HCT116 (cell line): ENCODE measurements at regions not wholly inside any gene's neighbourhood (a gene's known extent, or its start where the extent isn't known, plus 50 kb on each side); places are given as distances from the start of the nearest gene placed in this dataset.

Source experiments
- ATAC-seq: fragments of 200-7000 bp; cut with Tn5 transposase; 2 replicates; pipeline ENCODE4 v1.9.1; 2020; ENCODE audit warnings: mild to moderate bottlenecking, moderate library complexity
- BruUV-seq: library from RNA; stranded (reverse); fragments of 400-500 nt; replicated peaks from 2 replicates; lab custom pipeline; 2021; lab: Mats Ljungman, UMichigan
- CTCF ChIA-PET: fragments of 300-600 bp; sonication (Branson Sonifier 250); formaldehyde crosslinking; loops from one replicate; lab custom pipeline; 2021; ENCODE audit warnings: antibody characterized with exemption; lab: Charles Lee
- POLR2A ChIA-PET: fragments of 300-600, 350-600 bp; sonication (Branson Sonifier 250); formaldehyde crosslinking; loops from one replicate; lab custom pipeline; 2021; ENCODE audit warnings: antibody characterized with exemption; lab: Charles Lee
- RAD21 ChIA-PET, 2 experiments: fragments of 300-600 bp; sonication (Branson Sonifier 250); formaldehyde crosslinking; loops; one replicate each; lab custom pipeline; 2023; ENCODE audit warnings: low total read pairs in 2 of 2; ENCODE audit not compliant: uncharacterized antibody in 2 of 2, unreplicated experiment in 2 of 2, low non-redundant PET in 1 of 2; lab: Charles Lee
- DNase-seq: peaks from one replicate; pipeline ENCODE4 v3.0.0-alpha.2; 2010; ENCODE audit warnings: low read depth, low spot score
- H2AFZ ChIP-seq: fragments of 200-600 bp; shearing (Covaris generic), sonication (generic); 2 replicates; pipeline ENCODE4 v1.6.1; 2017; ENCODE audit warnings: low read depth, mixed run types, mixed read lengths, antibody characterized with exemption, low read length; ENCODE audit not compliant: poor library complexity, severe bottlenecking
- H3K27ac ChIP-seq: 2 replicates; pipeline ENCODE4 v1.5.1; 2012; ENCODE audit warnings: low read depth, low read length
- H3K27me3 ChIP-seq: fragments of 200-600 bp; sonication (generic); 2 replicates; pipeline ENCODE4 v1.6.1; 2016; ENCODE audit warnings: mixed run types, low read length, mixed read lengths; ENCODE audit not compliant: insufficient read depth
- H3K36me3 ChIP-seq, 2 experiments: fragments of 200-500 bp in 1 of 2; fragments of 200-600 bp in 1 of 2; sonication (Bioruptor generic) in 1 of 2; sonication (generic) in 1 of 2; 2 replicates each; pipeline versions ENCODE4 v1.5.1 to v1.6.1; 2014 to 2016; ENCODE audit warnings: low read length in 2 of 2, inconsistent platforms in 1 of 2, mixed read lengths in 1 of 2, mixed run types in 1 of 2; ENCODE audit not compliant: insufficient read depth in 2 of 2, control insufficient read depth in 1 of 2
- H3K4me1 ChIP-seq, 2 experiments: fragments of 200-600 bp in 1 of 2; sonication (generic) in 1 of 2; 2 replicates each; pipeline versions ENCODE4 v1.5.1 to v1.6.1; 2012 to 2017; ENCODE audit warnings: low read length in 2 of 2, inconsistent platforms in 1 of 2, mild to moderate bottlenecking in 1 of 2, mixed read lengths in 1 of 2, mixed run types in 1 of 2, moderate library complexity in 1 of 2; ENCODE audit not compliant: insufficient read depth in 2 of 2, control insufficient read depth in 1 of 2
- H3K4me2 ChIP-seq: fragments of 200-600 bp; sonication (generic); 2 replicates; pipeline ENCODE4 v1.6.1; 2017; ENCODE audit warnings: mixed run types, low read length, mixed read lengths
- H3K4me3 ChIP-seq, 2 experiments: fragments of 200-600 bp in 1 of 2; sonication (generic) in 1 of 2; replicated peaks in 1 of 2; 2 replicates each; pipeline ENCODE4 v1.5.1; 2011 to 2016; ENCODE audit warnings: low read length in 2 of 2, control low read depth in 1 of 2, low read depth in 1 of 2, mild to moderate bottlenecking in 1 of 2, mixed read lengths in 1 of 2, mixed run types in 1 of 2
- H3K79me2 ChIP-seq: fragments of 200-600 bp; sonication (generic); 2 replicates; pipeline ENCODE4 v1.6.1; 2017; ENCODE audit warnings: mild to moderate bottlenecking, mixed run types, low read length, moderate library complexity, mixed read lengths; ENCODE audit not compliant: insufficient read depth
- H3K9ac ChIP-seq: fragments of 200-600 bp; sonication (generic); 2 replicates; pipeline ENCODE4 v1.6.1; 2016; ENCODE audit warnings: low read length, mixed read lengths
- H3K9me2 ChIP-seq: fragments of 200-600 bp; sonication (generic), shearing (Covaris generic); 2 replicates; pipeline ENCODE4 v1.6.1; 2017; ENCODE audit warnings: mixed run types, mild to moderate bottlenecking, moderate library complexity; ENCODE audit not compliant: insufficient read depth
- H3K9me3 ChIP-seq, 2 experiments: fragments of 200-500 bp in 1 of 2; fragments of 200-600 bp in 1 of 2; sonication (Bioruptor generic) in 1 of 2; sonication (generic) in 1 of 2; 2 replicates each; pipeline ENCODE4 v1.6.1; 2014 to 2017; ENCODE audit warnings: low read length in 2 of 2, mixed read lengths in 2 of 2, inconsistent platforms in 1 of 2, low read depth in 1 of 2, mild to moderate bottlenecking in 1 of 2, mixed run types in 1 of 2, moderate library complexity in 1 of 2; ENCODE audit not compliant: control insufficient read depth in 1 of 2, insufficient read depth in 1 of 2
- H4K20me1 ChIP-seq: fragments of 200-600 bp; sonication (generic), shearing (Covaris generic); 2 replicates; pipeline ENCODE4 v1.6.1; 2017; ENCODE audit warnings: mixed run types, mild to moderate bottlenecking, moderate library complexity; ENCODE audit not compliant: insufficient read depth
- EGR1 ChIP-seq: IDR thresholded peaks from 2 replicates; pipeline ENCODE4 v1.6.1; 2012; ENCODE audit warnings: low read depth
- FOSL1 ChIP-seq: IDR thresholded peaks from 2 replicates; pipeline ENCODE4 v1.6.1; 2012; ENCODE audit warnings: low read depth
- JUND ChIP-seq: IDR thresholded peaks from 2 replicates; pipeline ENCODE4 v1.6.1; 2012
- POLR2A ChIP-seq: IDR thresholded peaks from 2 replicates; pipeline ENCODE4 v1.7.0; 2011; ENCODE audit warnings: borderline replicate concordance; ENCODE audit not compliant: insufficient read depth, insufficient read length; ENCODE audit errors: extremely low read depth
- POLR2AphosphoS5 ChIP-seq: IDR thresholded peaks from 2 replicates; pipeline ENCODE4 v1.6.1; 2011; ENCODE audit warnings: mild to moderate bottlenecking, low read depth, low read length, moderate library complexity
- SIN3A ChIP-seq: IDR thresholded peaks from 2 replicates; pipeline ENCODE4 v1.6.1; 2012; ENCODE audit warnings: low read depth
- SP1 ChIP-seq: IDR thresholded peaks from 2 replicates; pipeline ENCODE4 v1.6.1; 2012; ENCODE audit warnings: low read depth
- SRF ChIP-seq: IDR thresholded peaks from 2 replicates; pipeline ENCODE4 v1.6.1; 2012; ENCODE audit warnings: low read depth
- YY1 ChIP-seq: IDR thresholded peaks from 2 replicates; pipeline ENCODE4 v1.6.1; 2011; ENCODE audit warnings: low read length, low read depth, moderate library complexity, mild to moderate bottlenecking; ENCODE audit not compliant: insufficient replicate concordance; ENCODE audit errors: extremely low read depth
- ZFX ChIP-seq: fragments of 450-650 bp; IDR thresholded peaks from 2 replicates; pipeline ENCODE4 v1.6.1; 2017
- intact Hi-C: fragments of 100-400 bp; cut with micrococcal nuclease; formaldehyde crosslinking; loops from 2 replicates; pipeline ENCODE4 v1.10.0; 2022
- TF ChIP-seq, protein P1 (sequence below): IDR thresholded peaks from 2 replicates; pipeline ENCODE4 v1.6.1; 2012
- TF ChIP-seq, protein P2 (sequence below): IDR thresholded peaks from 2 replicates; pipeline ENCODE4 v1.6.1; 2012
- TF ChIP-seq, protein P3 (sequence below), 3 experiments: fragments of 200-600 bp in 1 of 3; sonication (generic) in 1 of 3; IDR thresholded peaks in 2 of 3; conservative IDR thresholded peaks in 1 of 3; 2 replicates each; pipeline ENCODE4 v1.5.1; 2012 to 2017; ENCODE audit warnings: low read depth in 2 of 3, low read length in 2 of 3, antibody characterized with exemption in 1 of 3, borderline replicate concordance in 1 of 3, control low read depth in 1 of 3, mild to moderate bottlenecking in 1 of 3, mixed read lengths in 1 of 3, mixed run types in 1 of 3, moderate library complexity in 1 of 3; ENCODE audit not compliant: insufficient read depth in 1 of 3

DNA sequence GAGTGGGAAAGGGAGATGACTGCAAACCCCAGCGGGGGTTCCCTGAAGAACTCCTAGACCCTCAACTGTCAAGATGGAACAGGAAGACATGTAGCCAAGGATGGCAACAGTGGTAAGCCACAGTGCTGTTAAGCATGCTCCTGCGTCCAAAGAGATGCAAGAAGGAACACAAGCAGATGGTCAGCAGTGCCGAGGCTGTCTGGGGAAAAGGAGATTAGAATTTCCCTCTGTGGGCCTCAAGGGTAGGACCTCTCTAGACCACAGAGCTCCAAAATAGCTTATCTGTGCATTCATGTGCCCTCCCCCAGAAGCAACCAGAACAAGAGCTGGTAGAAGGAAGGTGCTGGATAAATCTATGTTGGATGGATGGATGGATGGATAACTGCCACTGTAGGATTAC is 82.0 kb upstream of the CPEB2 start:
- Histone ChIP-seq H4K20me1 (no peaks in the 10 kb centered on the region), H3K27ac (no peak overlapping the region), H2AFZ (no peak overlapping the region), H3K9ac (no peak overlapping the region), H3K4me2 (no peak overlapping the region), H3K9me3 (no peaks in the 10 kb centered on the region), H3K79me2 (no peaks in the 10 kb centered on the region), H3K4me3 (no peak overlapping the region), H3K36me3 (no peaks in the 10 kb centered on the region), H3K27me3 (no peaks in the 10 kb centered on the region), H3K9me2 (no peaks in the 10 kb centered on the region), H3K4me1 (peaks cover 4 to 13% of the 10 kb centered on the region in 2 experiments; a peak in 3 of 4 replicates)
- BruUV-seq: no TSS peak
- DNase-seq (no peak), ATAC-seq (no peak)
- intact Hi-C loops: no loop called here
- POLR2A ChIA-PET: no interaction called here
- RAD21 ChIA-PET: no interaction called here
- TF ChIP-seq FOSL1: no peak
- no peak for TF ChIP-seq ZFX
- TF ChIP-seq, protein P1, sequence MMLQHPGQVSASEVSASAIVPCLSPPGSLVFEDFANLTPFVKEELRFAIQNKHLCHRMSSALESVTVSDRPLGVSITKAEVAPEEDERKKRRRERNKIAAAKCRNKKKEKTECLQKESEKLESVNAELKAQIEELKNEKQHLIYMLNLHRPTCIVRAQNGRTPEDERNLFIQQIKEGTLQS: no peak
- TF ChIP-seq, protein P2, sequence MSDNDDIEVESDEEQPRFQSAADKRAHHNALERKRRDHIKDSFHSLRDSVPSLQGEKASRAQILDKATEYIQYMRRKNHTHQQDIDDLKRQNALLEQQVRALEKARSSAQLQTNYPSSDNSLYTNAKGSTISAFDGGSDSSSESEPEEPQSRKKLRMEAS: no peak
- TF ChIP-seq POLR2AphosphoS5: no peak
- no peak for TF ChIP-seq EGR1
- no peak for TF ChIP-seq SP1
- TF ChIP-seq SRF: no peak
- TF ChIP-seq YY1: no peak
- no peak for TF ChIP-seq POLR2A
- TF ChIP-seq, protein P3, sequence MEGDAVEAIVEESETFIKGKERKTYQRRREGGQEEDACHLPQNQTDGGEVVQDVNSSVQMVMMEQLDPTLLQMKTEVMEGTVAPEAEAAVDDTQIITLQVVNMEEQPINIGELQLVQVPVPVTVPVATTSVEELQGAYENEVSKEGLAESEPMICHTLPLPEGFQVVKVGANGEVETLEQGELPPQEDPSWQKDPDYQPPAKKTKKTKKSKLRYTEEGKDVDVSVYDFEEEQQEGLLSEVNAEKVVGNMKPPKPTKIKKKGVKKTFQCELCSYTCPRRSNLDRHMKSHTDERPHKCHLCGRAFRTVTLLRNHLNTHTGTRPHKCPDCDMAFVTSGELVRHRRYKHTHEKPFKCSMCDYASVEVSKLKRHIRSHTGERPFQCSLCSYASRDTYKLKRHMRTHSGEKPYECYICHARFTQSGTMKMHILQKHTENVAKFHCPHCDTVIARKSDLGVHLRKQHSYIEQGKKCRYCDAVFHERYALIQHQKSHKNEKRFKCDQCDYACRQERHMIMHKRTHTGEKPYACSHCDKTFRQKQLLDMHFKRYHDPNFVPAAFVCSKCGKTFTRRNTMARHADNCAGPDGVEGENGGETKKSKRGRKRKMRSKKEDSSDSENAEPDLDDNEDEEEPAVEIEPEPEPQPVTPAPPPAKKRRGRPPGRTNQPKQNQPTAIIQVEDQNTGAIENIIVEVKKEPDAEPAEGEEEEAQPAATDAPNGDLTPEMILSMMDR (IDR thresholded peaks at IDR 0.05 in 2 of 3, conservative IDR thresholded peaks at IDR 0.05 in 1 of 3; ENCODE audit: borderline replicate concordance in 1 of 3, insufficient read depth in 1 of 3, low read depth in 2 of 3, low read length in 2 of 3): no peak
- TF ChIP-seq SIN3A: no peak
- TF ChIP-seq JUND: no peak
- CTCF ChIA-PET: no interaction called here
